ENCODE measurements at regions not wholly inside any gene's neighbourhood (a gene's known extent, or its start where the extent isn't known, plus 50 kb on each side); places are given as distances from the start of the nearest gene placed in this dataset.
A peak's percentile ranks its signal among the peaks of the same experiment; 100 is the strongest.

DNA sequence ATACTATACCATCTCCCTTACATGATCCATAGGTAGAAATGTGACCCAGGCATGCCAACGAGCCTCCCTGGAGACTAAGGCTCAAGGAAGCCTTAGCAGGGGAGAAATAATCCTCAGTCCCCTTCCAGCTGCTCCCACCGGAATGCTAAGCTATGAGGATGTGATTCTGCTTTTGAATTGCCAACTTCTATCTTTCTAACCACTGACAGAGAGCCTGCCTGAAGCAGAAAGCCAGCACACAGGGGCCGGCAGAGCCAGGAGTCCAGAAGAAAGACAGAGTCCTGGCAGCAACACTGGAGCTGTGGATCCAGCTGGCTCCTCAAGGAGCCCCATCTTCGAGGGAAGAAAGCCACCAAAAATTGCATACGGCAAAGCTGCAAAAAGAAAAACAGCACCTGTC is 579.6 kb upstream of the CDH5 start:
- H3K4me2 ChIP-seq (ENCODE audit: insufficient read depth in 1 of 2, low read depth in 2 of 2, low read length in 2 of 2), result no peak overlapping the region
- no peak overlapping the region for H4K5ac ChIP-seq (ENCODE audit: insufficient read length, low read depth, low read length)
- no peak overlapping the region for H2AFZ ChIP-seq (ENCODE audit: low read length)
- no peak overlapping the region for H2BK120ac ChIP-seq (replicated peaks; ENCODE audit: low read depth, low read length)
- H4K8ac ChIP-seq (ENCODE audit: extremely low read depth, insufficient read depth, low read length), result no peak overlapping the region
- no peak overlapping the region for H3K4me3 ChIP-seq (ENCODE audit: extremely low read depth in 1 of 4, insufficient read depth in 2 of 4, low read depth in 3 of 4, low read length in 4 of 4)
- no peak overlapping the region for H2BK12ac ChIP-seq (ENCODE audit: low read depth, low read length)
- H2BK5ac ChIP-seq (ENCODE audit: low read depth, low read length), result no peak overlapping the region
- FAIRE-seq (no peak), DNase-seq (ENCODE audit: low read depth in 1 of 2, low spot score in 2 of 2) (peak in 1 of 2 experiments; percentile 2)
- POLR2A ChIA-PET (ENCODE audit: partially characterized antibody), result interaction anchor here (2.1 kb wide), 1 partner anchor 12 kb away, joined by 5 read pairs; no protein-coding TSS in a partner anchor
- no peak for TF ChIP-seq SUZ12 (IDR thresholded peaks at IDR 0.05; ENCODE audit: low read length)
- no peak for TF ChIP-seq HDAC6 (IDR thresholded peaks at IDR 0.05; ENCODE audit: low read depth, low read length)
- TF ChIP-seq SIX5 (IDR thresholded peaks at IDR 0.05; ENCODE audit: low read depth, low read length), result no peak
- TF ChIP-seq, protein P1, sequence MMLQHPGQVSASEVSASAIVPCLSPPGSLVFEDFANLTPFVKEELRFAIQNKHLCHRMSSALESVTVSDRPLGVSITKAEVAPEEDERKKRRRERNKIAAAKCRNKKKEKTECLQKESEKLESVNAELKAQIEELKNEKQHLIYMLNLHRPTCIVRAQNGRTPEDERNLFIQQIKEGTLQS (IDR thresholded peaks at IDR 0.05; ENCODE audit: insufficient read depth, low read depth, low read length), result no peak
- TF ChIP-seq GABPA (IDR thresholded peaks at IDR 0.05; ENCODE audit: borderline replicate concordance, insufficient read depth, low read length), result no peak
- TF ChIP-seq CBX8 (IDR thresholded peaks at IDR 0.05; ENCODE audit: borderline replicate concordance, low read depth, low read length), result no peak
- no peak for TF ChIP-seq CHD1 (IDR thresholded peaks at IDR 0.05; ENCODE audit: low read depth, low read length)
- TF ChIP-seq RBBP5 (IDR thresholded peaks at IDR 0.05; ENCODE audit: borderline replicate concordance, low read depth, low read length), result no peak
- no peak for TF ChIP-seq E2F6 (IDR thresholded peaks at IDR 0.05)
- no peak for TF ChIP-seq YY1 (IDR thresholded peaks at IDR 0.05; ENCODE audit: low read depth, low read length)
- no peak for TF ChIP-seq SIN3A (conservative IDR thresholded peaks at IDR 0.05 in 1 of 2, IDR thresholded peaks at IDR 0.05 in 1 of 2; ENCODE audit: low read depth in 1 of 2, low read length in 2 of 2)
- no peak for TF ChIP-seq EGR1 (IDR thresholded peaks at IDR 0.05; ENCODE audit: borderline replicate concordance, low read depth, low read length)
- no peaks in the 10 kb centered on the region for H3K23me2 ChIP-seq (ENCODE audit: low read depth, low read length)
- H4K91ac ChIP-seq (replicated peaks; ENCODE audit: insufficient read length, low read length), result no peak overlapping the region
- no peak overlapping the region for H3K4ac ChIP-seq (replicated peaks; ENCODE audit: insufficient read length, low read depth, low read length)
- H3K23ac ChIP-seq (ENCODE audit: insufficient read length), result no peak overlapping the region
- H3K9me3 ChIP-seq (ENCODE audit: insufficient read depth in 2 of 2, low read depth in 1 of 2, low read length in 1 of 2), result no peaks in the 10 kb centered on the region
- no peak overlapping the region for H3K9ac ChIP-seq (replicated peaks in 1 of 4; ENCODE audit: extremely low read depth in 1 of 4, low read depth in 3 of 4, low read length in 3 of 4)
- no peak overlapping the region for H2BK20ac ChIP-seq (ENCODE audit: low read length)
- H3K27ac ChIP-seq (ENCODE audit: low read depth, low read length), result no peak overlapping the region
- WGBS, 2 experiments (ENCODE audit: extremely low coverage in 1 of 2, insufficient coverage in 1 of 2, insufficient read length in 1 of 2, insufficient replicate concordance in 2 of 2, low coverage in 1 of 2, low lambda C conversion rate in 2 of 2, missing lambda C conversion rate in 1 of 2), result 37% methylated on average over 5 of the region's 5 CpGs; no CpG with 5 or more reads in 1 of the 2 experiments
- H3K14ac ChIP-seq (ENCODE audit: insufficient read length), result no peak overlapping the region
- no peak overlapping the region for H2AK5ac ChIP-seq (ENCODE audit: low read depth, low read length)
- no peaks in the 10 kb centered on the region for H4K20me1 ChIP-seq (replicated peaks in 1 of 2; ENCODE audit: control insufficient read depth in 1 of 2, insufficient read depth in 2 of 2, low read length in 2 of 2)
- H3K4me1 ChIP-seq (replicated peaks in 1 of 4; ENCODE audit: control insufficient read depth in 3 of 4, insufficient read depth in 4 of 4, low read length in 3 of 4), result no peaks in the 10 kb centered on the region
- no peaks in the 10 kb centered on the region for H3K27me3 ChIP-seq (replicated peaks in 1 of 4; ENCODE audit: control insufficient read depth in 3 of 4, extremely low read depth in 1 of 4, insufficient read depth in 3 of 4, low read length in 3 of 4)
- no peak overlapping the region for H2BK15ac ChIP-seq (ENCODE audit: low read length)
- H3K18ac ChIP-seq (ENCODE audit: extremely low read depth, low read length), result no peak overlapping the region
- CTCF ChIA-PET (ENCODE audit: partially characterized antibody), result interaction anchor here (0.6 to 1.3 kb wide), 2 partner anchors 11 to 94 kb away, joined by 7 read pairs; no protein-coding TSS in a partner anchor
- no peaks in the 10 kb centered on the region for H3K79me1 ChIP-seq (ENCODE audit: low read depth, low read length)
- H3K56ac ChIP-seq (replicated peaks; ENCODE audit: insufficient read length, low read depth, low read length), result no peak overlapping the region
- no peaks in the 10 kb centered on the region for H3K79me2 ChIP-seq (ENCODE audit: control insufficient read depth in 1 of 2, insufficient read depth in 2 of 2, low read length in 2 of 2)
- no peaks in the 10 kb centered on the region for H3K36me3 ChIP-seq (ENCODE audit: control insufficient read depth in 2 of 4, insufficient read depth in 4 of 4, low read length in 3 of 4)

Data from H1 (cell line).